Heart right ventricle (tissue), 16 donors: ENCODE measurements at regions not wholly inside any gene's neighbourhood (a gene's known extent, or its start where the extent isn't known, plus 50 kb on each side); places are given as distances from the start of the nearest gene placed in this dataset.

Source experiments
- ATAC-seq, 8 donors: fragments of 200-7000 bp; cut with Tn5 transposase; one replicate each; pipeline ENCODE4 v1.9.1; 2020; ENCODE audit warnings: mild to moderate bottlenecking in 8 of 8, moderate library complexity in 8 of 8, moderate number of reproducible peaks in 1 of 8
- DNase-seq, 2 donors: peaks; one replicate each; pipeline ENCODE4 v3.0.0-alpha.2; 2020
- H3K27ac ChIP-seq, 10 donors: fragments of 200-600 bp; sonication (generic) in 2 of 10; one replicate each; pipeline versions ENCODE4 v1.5.0 to v1.8.0; 2020 to 2022; ENCODE audit warnings: mild to moderate bottlenecking in 3 of 10
- H3K27me3 ChIP-seq, 7 donors: fragments of 200-600 bp; one replicate each; pipeline ENCODE4 v1.8.0; 2021 to 2022; ENCODE audit warnings: mild to moderate bottlenecking in 2 of 7
- H3K36me3 ChIP-seq, 9 donors: fragments of 200-600 bp; sonication (generic) in 1 of 9; one replicate each; pipeline versions ENCODE4 v1.5.0 to v1.8.0; 2020 to 2022; ENCODE audit warnings: mild to moderate bottlenecking in 2 of 9
- H3K4me1 ChIP-seq, 9 donors: fragments of 200-600 bp; sonication (generic) in 1 of 9; one replicate each; pipeline versions ENCODE4 v1.5.0 to v1.8.0; 2020 to 2022; ENCODE audit warnings: mild to moderate bottlenecking in 4 of 9
- H3K4me3 ChIP-seq, 10 donors: fragments of 200-600 bp; sonication (generic) in 2 of 10; one replicate each; pipeline versions ENCODE4 v1.5.0 to v1.8.0; 2020 to 2022; ENCODE audit warnings: mild to moderate bottlenecking in 7 of 10, moderate library complexity in 2 of 10
- H3K9me3 ChIP-seq, 11 donors: fragments of 200-600 bp in 10 of 11; sonication (generic) in 2 of 11; one replicate each; pipeline versions ENCODE4 v1.5.0 to v1.8.0; 2013 to 2022; ENCODE audit warnings: mild to moderate bottlenecking in 2 of 11, control low read depth in 1 of 11, moderate library complexity in 1 of 11
- CTCF ChIP-seq, 9 donors: fragments of 200-600 bp; sonication (generic) in 2 of 9; IDR thresholded peaks; one replicate each; pipeline versions ENCODE4 v1.5.0 to v1.8.0; 2021 to 2022; ENCODE audit warnings: antibody characterized with exemption in 9 of 9, mild to moderate bottlenecking in 5 of 9, moderate library complexity in 1 of 9
- WGBS, 2 donors: extraction: QIAGEN DNeasy Blood & Tissue Kit; methylation state at CpG; one replicate each; pipeline ENCODE4 v1.1.7; 2013; ENCODE audit warnings: inconsistent platforms in 1 of 2; 5-methylcytosine and 5-hydroxymethylcytosine counted together
- intact Hi-C, 10 donors: fragments of 100-400 bp; cut with DNase I; formaldehyde crosslinking; loops; one replicate each; pipeline versions ENCODE4 v1.11.1 to v1.14.2; 2022
- donor health status: Arrhythmogenic right ventricular cardiomyopathy.
- donor health status: ischemic (EF 13 %, LVEDD 7.1; RV severe dilation, severe dysfunction).
- donor health status: healthy with polysubstance abuse.
- donor health status: DM: no; HTN: yes; CAD: no.
- donor health status: DM: no; HTN: no; CAD: no.
- donor health status: ischemic (EF 25% LVEDD 6.9; RV normal size, moderate dysfunction).
- donor health status: ischemic (EF 25% LVEDD 5.7; RV mildly dilated, moderate dysfunction).
- donor health status: healthy.
- donor health status: DM: yes; HTN: yes; CAD: no.
- donor health status: Ischemic cardiomyopathy.
- donor health status: ischemic (EF 35%, LVEDD 5.7; RV mildly dilated, moderate dysfunction).
- donor health status: nonischemic (EF 11% LVEDD 7.7; RV severe dilation, severe dysfunction).
- donor health status: DM: yes; HTN: yes; CAD: no.
- donor health status: PGD.
- donor health status: ischemic (EF 29% LVEDD 5.4; RV normal size, mild dysfunction).
- donor health status: nonischemic (EF 23%, LVEDD 6.1; RV moderate dilation, normal function).

- Histone ChIP-seq H3K27me3 (peaks cover 0 to 12% (median 3%) of the 10 kb centered on the region in 7 donors), H3K27ac (no peak overlapping the region), H3K9me3 (no peaks in the 10 kb centered on the region), H3K4me1 (peaks cover 0 to 8% (median 0%) of the 10 kb centered on the region in 9 donors), H3K4me3 (no peak overlapping the region), H3K36me3 (no peaks in the 10 kb centered on the region)
- WGBS, 2 donors, result 90 to 94% methylated on average over 9 of the region's 9 CpGs
- DNase-seq (no peak), ATAC-seq (no peak)
- TF ChIP-seq CTCF (IDR thresholded peaks at IDR 0.05), result no peak
- intact Hi-C loops, result no loop called here
Observed at GRCh38 chr11:115743719-115744118, 239.5 kb upstream of the CADM1 start.

GRCh38 chr11:115741376-115742107, 237.3 kb upstream of the CADM1 start:
- ATAC-seq (no peak), DNase-seq (no peak)
- Histone ChIP-seq H3K4me1 (peaks cover 0 to 8% (median 0%) of the 10 kb centered on the region in 9 donors), H3K27me3 (peaks cover 0 to 12% (median 4%) of the 10 kb centered on the region in 7 donors), H3K9me3 (no peaks in the 10 kb centered on the region), H3K27ac (no peak overlapping the region), H3K36me3 (no peaks in the 10 kb centered on the region), H3K4me3 (no peak overlapping the region)
- no peak for TF ChIP-seq CTCF (IDR thresholded peaks at IDR 0.05)
- intact Hi-C loops, result no loop called here
- 83 to 89% methylated on average over 17 of the region's 17 CpGs for WGBS, 2 donors

GRCh38 chr11:115740324-115740723, 236.1 kb upstream of the CADM1 start:
- peaks cover 0 to 12% (median 4%) of the 10 kb centered on the region in 7 donors for H3K27me3 ChIP-seq
- no peaks in the 10 kb centered on the region for H3K9me3 ChIP-seq
- no peak overlapping the region for H3K4me3 ChIP-seq
- H3K4me1 ChIP-seq, result peaks cover 0 to 4% (median 0%) of the 10 kb centered on the region in 9 donors
- ATAC-seq (no peak), DNase-seq (no peak)
- intact Hi-C loops, result no loop called here
- H3K27ac ChIP-seq, result no peak overlapping the region
- no peaks in the 10 kb centered on the region for H3K36me3 ChIP-seq
- TF ChIP-seq CTCF (IDR thresholded peaks at IDR 0.05), result no peak

GRCh38 chr11:115739878-115740277, 235.7 kb upstream of the CADM1 start:
- ATAC-seq, result no peak
- Histone ChIP-seq H3K4me3 (no peak overlapping the region), H3K27me3 (peaks cover 0 to 12% (median 4%) of the 10 kb centered on the region in 7 donors), H3K9me3 (no peaks in the 10 kb centered on the region), H3K4me1 (peaks cover 0 to 4% (median 0%) of the 10 kb centered on the region in 9 donors), H3K36me3 (no peaks in the 10 kb centered on the region), H3K27ac (no peak overlapping the region)
- DNase-seq, result no peak
- WGBS, 2 donors, result 86 to 87% methylated on average over 3 of the region's 3 CpGs
- intact Hi-C loops, result no loop called here
- TF ChIP-seq CTCF (IDR thresholded peaks at IDR 0.05), result no peak
